OCI-LY3 (cell line): ENCODE measurements at regions not wholly inside any gene's neighbourhood (a gene's known extent, or its start where the extent isn't known, plus 50 kb on each side); places are given as distances from the start of the nearest gene placed in this dataset.

Experiments
- CTCF ChIP-seq: fragments of 200-600, 300-600 bp; sonication (generic); IDR thresholded peaks from 2 replicates; pipeline ENCODE4 v1.5.1; 2014; ENCODE audit warnings: antibody characterized with exemption, low read length, low read depth
- EZH2phosphoT487 ChIP-seq: fragments of 200-600 bp; shearing (Covaris generic); IDR thresholded peaks from 2 replicates; pipeline ENCODE4 v1.6.1; 2018; ENCODE audit warnings: antibody characterized with exemption, mixed run types, low read depth

DNA sequence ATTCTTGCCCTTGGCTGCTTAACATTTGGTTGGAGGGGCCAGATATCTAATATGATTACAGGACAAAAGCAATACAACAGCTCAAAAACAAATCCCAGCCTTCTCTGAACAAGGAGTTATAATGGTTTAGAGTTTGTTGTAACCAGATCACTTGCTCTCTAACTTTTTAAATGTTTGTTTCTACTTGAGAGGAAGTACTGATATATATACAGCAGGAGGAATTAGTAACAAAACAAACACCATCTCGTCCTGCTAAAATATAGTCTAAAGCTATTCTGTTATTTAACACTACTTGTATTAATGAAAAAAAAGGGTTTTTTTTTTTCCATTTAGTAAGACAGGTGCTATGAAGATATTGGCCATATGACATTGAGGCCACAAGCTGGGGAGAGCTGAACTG lies 60.9 kb upstream of the TMEM17 start:
- no peak for TF ChIP-seq CTCF
- TF ChIP-seq EZH2phosphoT487, result no peak
